GM21390 (cell line): ENCODE measurements at regions not wholly inside any gene's neighbourhood (a gene's known extent, or its start where the extent isn't known, plus 50 kb on each side); places are given as distances from the start of the nearest gene placed in this dataset.
"Not testable (repeated sequence)": the region's sequence is repeated elsewhere in the genome, so short reads cannot be mapped to it uniquely, and the experiment has no call there.

ENCODE experiments used
- ATAC-seq: cut with Tn5 transposase; IDR thresholded peaks from one replicate; pipeline ENCODE4 v1.9.1; 2021; ENCODE audit not compliant: unreplicated experiment

DNA sequence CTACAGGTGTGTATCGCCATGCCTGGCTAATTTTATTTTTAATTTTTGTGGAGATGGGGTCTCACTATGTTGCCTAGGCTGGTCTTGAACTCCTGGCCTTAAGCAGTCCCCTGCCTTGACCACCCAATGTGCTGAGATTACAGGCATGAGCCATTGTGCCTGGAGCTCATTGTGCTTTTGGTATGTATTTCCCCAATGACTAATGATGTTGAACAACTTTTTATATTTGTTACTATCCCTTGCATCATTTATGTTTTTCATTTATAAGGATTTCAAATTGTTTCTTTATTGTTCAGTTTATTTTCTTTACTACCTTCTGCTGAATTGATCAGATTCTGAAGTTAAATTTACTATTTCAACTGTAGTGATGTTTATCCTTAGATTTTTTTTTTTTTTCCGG lies 199.7 kb downstream of the CEP135 start:
- no peak for ATAC-seq

DNA sequence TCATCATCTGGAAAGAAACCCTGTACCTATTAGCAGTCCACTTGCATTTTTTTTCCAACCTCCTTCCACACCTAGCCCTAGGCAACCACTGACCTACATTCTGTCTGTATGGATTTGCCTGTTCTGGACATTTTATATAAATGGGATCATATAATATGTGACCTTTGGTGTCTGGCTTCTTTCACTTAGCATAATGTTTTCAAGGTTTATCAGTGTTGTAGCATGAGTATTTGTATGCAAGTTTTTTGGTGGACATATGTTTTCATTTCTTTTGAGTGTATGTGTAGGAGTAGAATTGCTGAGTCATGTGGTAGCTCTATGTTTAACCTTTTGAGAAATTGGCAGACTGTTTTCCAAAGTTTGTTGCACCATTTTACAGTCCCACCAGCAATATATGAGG lies 198.6 kb downstream of the CEP135 start:
- no peak for ATAC-seq

DNA sequence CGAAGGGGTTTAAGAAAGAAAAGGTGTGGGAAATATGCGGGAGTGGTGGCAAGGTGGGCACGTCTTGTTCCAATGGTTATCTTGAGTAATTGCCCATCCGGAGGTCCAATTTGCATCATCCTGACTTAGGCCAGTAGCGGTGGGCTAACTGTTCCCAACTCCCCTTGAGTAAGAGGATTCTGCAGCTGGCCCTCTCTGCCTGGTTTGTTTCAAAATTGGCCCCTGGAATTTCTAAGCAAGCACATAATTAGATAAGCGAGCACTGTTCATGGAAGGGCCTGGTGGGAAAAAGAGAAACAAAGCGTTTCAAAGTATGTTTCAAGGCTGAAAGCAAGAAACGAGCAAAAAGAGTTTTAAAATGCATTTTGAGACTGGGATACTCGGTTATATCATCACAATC lies 198.2 kb downstream of the CEP135 start:
- no peak for ATAC-seq

DNA sequence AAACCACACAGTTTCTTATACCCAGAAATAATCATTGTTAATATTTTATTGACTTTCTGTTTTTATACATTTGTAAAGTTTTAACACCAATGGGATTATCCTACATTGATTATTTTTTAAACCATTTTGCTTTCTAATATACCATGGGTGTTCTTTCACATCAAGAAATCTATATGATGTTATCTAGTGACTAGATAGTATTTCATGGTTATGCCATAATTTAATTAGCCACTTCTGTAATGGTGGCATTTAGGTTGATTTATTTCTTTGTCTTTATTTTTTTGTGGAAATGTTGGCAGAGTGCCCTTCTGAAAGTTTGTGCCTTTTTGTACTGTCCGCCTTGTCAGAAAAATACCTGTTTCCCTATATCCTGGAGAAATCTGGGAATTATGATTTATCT lies 193.3 kb downstream of the CEP135 start:
- ATAC-seq = no peak

GRCh38 chr4:56139241-56139827 lies 190.6 kb downstream of the CEP135 start:
- ATAC-seq = no peak

GRCh38 chr4:56134834-56135233 lies 186.1 kb downstream of the CEP135 start:
- ATAC-seq = not testable (repeated sequence)

DNA sequence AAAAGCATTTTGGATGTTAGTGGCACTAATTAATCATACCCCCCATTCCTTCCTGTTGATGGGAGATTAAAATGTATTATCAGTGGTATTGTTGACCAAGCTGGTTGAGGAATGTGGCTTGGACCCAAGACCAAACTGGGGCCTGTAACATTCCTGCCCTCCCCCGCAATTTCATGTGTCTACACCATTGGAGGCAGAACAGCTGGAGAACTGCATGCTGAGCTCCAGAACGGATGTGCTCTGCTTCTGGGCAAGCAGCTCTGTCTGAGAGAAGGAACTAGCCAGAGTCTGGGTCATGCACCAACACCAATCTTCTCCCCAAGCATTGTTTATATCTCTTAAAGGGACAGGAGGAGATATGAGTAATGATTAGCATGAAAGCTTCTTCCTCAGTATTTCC lies 185.5 kb downstream of the CEP135 start:
- ATAC-seq = no peak

GRCh38 chr4:56132835-56133234 lies 184.1 kb downstream of the CEP135 start:
- no peak for ATAC-seq

DNA sequence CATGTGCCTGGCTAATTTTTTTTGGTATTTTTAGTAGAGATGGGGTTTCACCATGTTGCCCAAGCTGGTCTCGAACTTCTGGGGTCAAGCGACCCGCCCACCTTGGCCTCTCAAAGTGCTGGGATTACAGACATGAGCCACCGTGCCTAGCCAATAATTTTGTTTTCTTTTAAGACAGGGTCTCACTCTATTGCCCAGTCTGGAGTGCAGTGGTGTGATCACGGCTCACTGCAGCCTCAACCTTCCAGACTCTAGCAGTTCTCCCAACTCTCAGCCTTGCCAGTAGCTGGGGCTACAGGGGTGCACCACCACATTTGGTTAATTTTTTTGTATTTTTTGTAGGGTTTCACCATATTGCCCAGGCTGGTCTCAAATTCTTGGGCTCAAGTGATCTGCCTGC lies 183.4 kb downstream of the CEP135 start:
- not testable (repeated sequence) for ATAC-seq

- no peak for ATAC-seq
Observed at GRCh38 chr4:56130606-56131155, 181.9 kb downstream of the CEP135 start.

GRCh38 chr4:56129431-56129861 lies 180.7 kb downstream of the CEP135 start:
- ATAC-seq = no peak

DNA sequence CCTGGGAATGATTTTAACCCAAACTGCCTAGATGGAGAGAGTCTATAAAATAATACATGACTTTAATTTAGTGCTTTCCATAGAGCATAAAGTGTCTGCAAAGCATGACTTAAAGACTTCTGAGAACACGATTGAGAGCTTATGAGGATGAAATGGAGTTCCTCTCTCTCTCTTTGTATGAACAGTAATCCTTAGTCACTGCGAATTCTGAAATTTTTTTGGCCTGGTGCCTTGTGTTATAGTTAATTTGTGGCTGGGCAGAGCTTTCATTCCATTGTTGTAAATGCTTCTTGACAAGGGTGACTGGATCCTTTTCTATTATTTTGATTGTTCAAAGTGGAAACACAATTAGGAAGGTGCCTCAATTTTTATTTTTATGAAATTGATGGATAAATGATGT lies 179.5 kb downstream of the CEP135 start:
- no peak for ATAC-seq

- no peak for ATAC-seq
Observed at GRCh38 chr4:56127716-56128115, 179.0 kb downstream of the CEP135 start.

GRCh38 chr4:56123547-56123946 lies 174.8 kb downstream of the CEP135 start:
- ATAC-seq = no peak

GRCh38 chr4:56123051-56123450 lies 174.3 kb downstream of the CEP135 start:
- ATAC-seq = no peak

- no peak for ATAC-seq
Observed at GRCh38 chr4:56118845-56119244, 170.1 kb downstream of the CEP135 start.

GRCh38 chr4:56118055-56118454 lies 169.3 kb downstream of the CEP135 start:
- ATAC-seq = no peak

DNA sequence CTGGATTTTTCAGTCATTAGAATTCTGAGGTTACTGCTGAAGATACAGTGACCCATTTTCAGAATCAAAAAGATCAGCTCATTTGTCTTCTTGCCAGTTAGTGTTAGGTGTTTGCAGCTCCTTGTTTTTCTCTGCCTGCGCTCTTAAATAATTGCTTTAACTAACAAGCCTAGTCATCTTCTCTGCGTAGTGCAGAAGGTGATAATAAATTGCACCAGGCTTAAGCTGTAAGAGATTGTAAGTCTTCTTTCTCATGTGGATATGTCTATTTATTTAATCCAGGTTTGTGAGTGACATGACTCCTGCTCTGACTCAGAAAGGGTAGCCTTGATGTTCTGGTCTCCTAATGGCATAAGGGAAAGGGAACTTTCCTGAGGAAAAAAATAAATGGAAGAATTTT lies 167.2 kb downstream of the CEP135 start:
- ATAC-seq = no peak

GRCh38 chr4:56112377-56112776 lies 163.6 kb downstream of the CEP135 start:
- no peak for ATAC-seq

DNA sequence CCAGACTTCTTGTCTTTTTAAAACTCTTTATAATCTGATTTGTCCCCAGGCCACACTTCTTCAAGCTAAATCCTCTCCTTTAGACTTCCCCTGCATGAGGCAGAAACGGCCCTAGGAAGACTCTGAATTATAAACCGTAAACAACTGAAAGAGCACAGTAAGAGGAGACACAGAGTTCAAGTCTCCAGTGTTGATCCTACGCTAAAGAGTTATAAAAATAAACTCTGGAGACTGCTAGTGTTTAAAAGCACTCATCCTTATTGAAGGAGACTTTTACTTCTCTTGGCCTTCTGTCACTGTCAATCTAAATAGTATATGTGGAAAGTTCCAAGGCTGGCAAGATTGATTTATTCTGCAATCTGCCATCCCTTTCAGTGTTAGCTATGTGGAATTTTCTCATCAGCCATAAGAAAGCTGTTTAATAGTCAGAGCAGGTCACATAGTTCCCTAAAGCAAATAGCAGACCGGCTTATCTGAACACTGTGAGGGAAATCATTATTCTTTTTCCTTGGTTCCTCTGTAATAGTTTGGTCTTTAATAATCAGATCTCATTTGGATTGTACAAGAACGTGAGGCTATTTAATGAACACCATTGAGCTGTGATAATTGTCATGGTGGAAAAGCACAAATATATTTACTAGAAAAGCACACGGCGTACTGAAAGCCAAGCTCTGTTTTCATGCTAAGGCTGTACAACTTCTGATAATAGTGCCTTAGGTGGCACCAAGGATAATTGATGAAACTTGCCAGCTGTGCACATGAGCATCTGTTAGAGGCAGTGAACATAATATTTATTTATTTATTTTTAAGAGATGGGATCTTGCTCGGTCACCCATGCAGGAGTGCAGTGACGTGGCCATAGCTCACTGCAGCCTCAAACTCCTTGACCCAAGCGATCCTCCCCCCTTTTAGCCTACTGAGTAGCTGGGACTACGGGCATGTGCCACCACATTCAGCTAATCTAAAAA lies 157.7 kb downstream of the CEP135 start:
- ATAC-seq = no peak

DNA sequence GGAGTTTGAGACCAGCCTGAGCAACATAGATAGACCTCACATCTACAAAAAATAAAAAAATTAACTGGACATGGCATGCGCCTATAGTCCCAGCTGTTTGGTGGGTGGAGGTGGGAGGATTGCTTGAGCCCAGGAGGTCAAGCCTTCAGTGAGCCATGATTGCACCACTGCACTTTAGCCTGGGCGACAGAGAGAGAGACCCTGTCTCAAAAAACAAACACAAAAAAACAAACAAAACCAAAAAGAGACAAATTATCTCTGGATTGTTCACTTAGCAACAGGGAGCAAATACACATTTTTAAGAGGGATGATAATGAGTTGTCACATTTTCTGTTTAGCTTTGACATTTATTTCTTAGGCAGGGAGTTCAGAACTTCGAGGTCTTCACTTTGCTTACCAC lies 155.4 kb downstream of the CEP135 start:
- no peak for ATAC-seq

GRCh38 chr4:56102601-56103000 lies 153.9 kb downstream of the CEP135 start:
- no peak for ATAC-seq
